ENCODE measurements at regions not wholly inside any gene's neighbourhood (a gene's known extent, or its start where the extent isn't known, plus 50 kb on each side); places are given as distances from the start of the nearest gene placed in this dataset.

DNA sequence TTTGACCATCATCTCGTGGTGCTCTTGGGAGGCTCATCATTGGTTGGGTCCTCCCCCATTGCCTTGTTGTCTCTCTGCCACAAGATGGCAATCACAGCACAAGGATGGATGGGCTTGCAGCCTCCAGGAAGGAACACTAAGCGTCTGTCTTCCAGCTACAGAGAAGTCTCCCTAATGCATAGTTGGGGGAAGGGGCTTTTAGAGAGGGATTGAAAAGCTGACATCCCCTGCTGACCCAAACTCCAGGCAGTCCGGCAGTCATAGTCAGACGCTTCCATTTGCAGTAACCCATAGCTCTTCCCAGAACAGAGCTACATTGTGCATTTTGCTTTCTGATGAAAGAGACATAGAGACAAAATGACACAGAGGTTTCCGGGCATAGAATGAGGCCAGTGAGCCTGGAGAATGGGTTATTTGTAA lies 111.4 kb downstream of the UTP18 start:
- no peak for TF ChIP-seq POLR2A (IDR thresholded peaks at IDR 0.05; ENCODE audit: low read length)
- TF ChIP-seq GATA1 (IDR thresholded peaks at IDR 0.05; ENCODE audit: low read depth, low read length), result no peak
